Activated naive CD8-positive, alpha-beta T cell treated with anti-CD3 and anti-CD28 coated beads, Interleukin-2, amount 10 ng/mL, durations not matched to agents 7 days and 5 days (primary cell): ENCODE measurements at regions not wholly inside any gene's neighbourhood (a gene's known extent, or its start where the extent isn't known, plus 50 kb on each side); places are given as distances from the start of the nearest gene placed in this dataset.

Experiments
- ATAC-seq: fragments of 150-1000 bp; cut with Tn5 transposase; one replicate; pipeline ENCODE4 v1.10.0; 2021; ENCODE audit warnings: low read depth, moderate library complexity
- POLR2A ChIA-PET: fragments of 350-600 bp; sonication (Branson Sonifier 250); formaldehyde crosslinking; loops from one replicate; lab custom pipeline; 2021; ENCODE audit warnings: antibody characterized with exemption; lab: Charles Lee
- DNase-seq: peaks from one replicate; pipeline ENCODE4 v3.0.0; 2021
- H3K27ac Mint-ChIP-seq: one replicate; pipeline ENCODE4 v1.8.0; 2022; ENCODE audit warnings: mild to moderate bottlenecking, mixed read lengths
- H3K27me3 Mint-ChIP-seq: one replicate; pipeline ENCODE4 v1.8.0; 2022; ENCODE audit warnings: mild to moderate bottlenecking, moderate library complexity, mixed read lengths
- H3K36me3 Mint-ChIP-seq: one replicate; pipeline ENCODE4 v1.8.0; 2021; ENCODE audit warnings: mild to moderate bottlenecking, mixed read lengths
- H3K4me1 Mint-ChIP-seq: one replicate; pipeline ENCODE4 v1.8.0; 2021; ENCODE audit warnings: mixed read lengths
- H3K4me3 Mint-ChIP-seq: one replicate; pipeline ENCODE4 v1.8.0; 2022; ENCODE audit warnings: mild to moderate bottlenecking, moderate library complexity, mixed read lengths
- H3K9me3 Mint-ChIP-seq: one replicate; pipeline ENCODE4 v1.8.0; 2021; ENCODE audit warnings: mixed read lengths

GRCh38 chr20:39280875-39281274, 318.7 kb downstream of the DHX35 start:
- Mint-ChIP-seq H3K4me3 (no peak overlapping the region), H3K27me3 (peaks cover 13% of the 10 kb centered on the region), H3K4me1 (no peaks in the 10 kb centered on the region), H3K27ac (no peak overlapping the region), H3K36me3 (no peaks in the 10 kb centered on the region), H3K9me3 (no peaks in the 10 kb centered on the region)
- no peak for DNase-seq
- no peak for ATAC-seq
- POLR2A ChIA-PET, result no interaction called here

- Mint-ChIP-seq H3K27me3 (peaks cover 13% of the 10 kb centered on the region), H3K4me1 (no peaks in the 10 kb centered on the region), H3K9me3 (no peaks in the 10 kb centered on the region), H3K36me3 (no peaks in the 10 kb centered on the region), H3K4me3 (no peak overlapping the region), H3K27ac (no peak overlapping the region)
- ATAC-seq (no peak), DNase-seq (no peak)
- POLR2A ChIA-PET, result no interaction called here
Observed at GRCh38 chr20:39278230-39278788, 316.2 kb downstream of the DHX35 start.

- ATAC-seq (no peak), DNase-seq (no peak)
- peaks cover 13% of the 10 kb centered on the region for H3K27me3 Mint-ChIP-seq
- H3K36me3 Mint-ChIP-seq, result no peaks in the 10 kb centered on the region
- H3K27ac Mint-ChIP-seq, result no peak overlapping the region
- H3K9me3 Mint-ChIP-seq, result no peaks in the 10 kb centered on the region
- POLR2A ChIA-PET, result no interaction called here
- no peaks in the 10 kb centered on the region for H3K4me1 Mint-ChIP-seq
- no peak overlapping the region for H3K4me3 Mint-ChIP-seq
Observed at GRCh38 chr20:39277185-39277584, 315.0 kb downstream of the DHX35 start.

- H3K36me3 Mint-ChIP-seq, result no peaks in the 10 kb centered on the region
- no peaks in the 10 kb centered on the region for H3K9me3 Mint-ChIP-seq
- no peak for ATAC-seq
Observed at GRCh38 chr20:39270837-39271604, 308.9 kb downstream of the DHX35 start.

GRCh38 chr20:39269493-39270217, 307.5 kb downstream of the DHX35 start:
- Mint-ChIP-seq H3K4me3 (no peak overlapping the region), H3K36me3 (no peaks in the 10 kb centered on the region), H3K9me3 (no peaks in the 10 kb centered on the region), H3K4me1 (no peaks in the 10 kb centered on the region), H3K27ac (no peak overlapping the region), H3K27me3 (no peaks in the 10 kb centered on the region)
- POLR2A ChIA-PET, result no interaction called here
- DNase-seq, result no peak
- ATAC-seq, result no peak

More at GRCh38 chr20:39270837-39271604, 308.9 kb downstream of the DHX35 start:
- no peak for DNase-seq
- H3K4me3 Mint-ChIP-seq, result no peak overlapping the region
- H3K27me3 Mint-ChIP-seq, result no peaks in the 10 kb centered on the region
- H3K4me1 Mint-ChIP-seq, result no peaks in the 10 kb centered on the region
- no peak overlapping the region for H3K27ac Mint-ChIP-seq
- POLR2A ChIA-PET, result no interaction called here

GRCh38 chr20:39268981-39269461, 306.9 kb downstream of the DHX35 start:
- Mint-ChIP-seq H3K27ac (no peak overlapping the region), H3K4me1 (no peaks in the 10 kb centered on the region), H3K27me3 (no peaks in the 10 kb centered on the region), H3K36me3 (no peaks in the 10 kb centered on the region), H3K9me3 (no peaks in the 10 kb centered on the region), H3K4me3 (no peak overlapping the region)
- POLR2A ChIA-PET, result no interaction called here
- ATAC-seq, result peak; percentile 74
- DNase-seq, result peak; percentile 67

- Mint-ChIP-seq H3K36me3 (no peaks in the 10 kb centered on the region), H3K4me3 (no peak overlapping the region), H3K27ac (no peak overlapping the region), H3K4me1 (no peaks in the 10 kb centered on the region), H3K9me3 (no peaks in the 10 kb centered on the region), H3K27me3 (peaks cover under 1% of the 10 kb centered on the region)
- no peak for ATAC-seq
- POLR2A ChIA-PET, result no interaction called here
- DNase-seq, result no peak
Observed at GRCh38 chr20:39268491-39268951, 306.4 kb downstream of the DHX35 start.

DNA sequence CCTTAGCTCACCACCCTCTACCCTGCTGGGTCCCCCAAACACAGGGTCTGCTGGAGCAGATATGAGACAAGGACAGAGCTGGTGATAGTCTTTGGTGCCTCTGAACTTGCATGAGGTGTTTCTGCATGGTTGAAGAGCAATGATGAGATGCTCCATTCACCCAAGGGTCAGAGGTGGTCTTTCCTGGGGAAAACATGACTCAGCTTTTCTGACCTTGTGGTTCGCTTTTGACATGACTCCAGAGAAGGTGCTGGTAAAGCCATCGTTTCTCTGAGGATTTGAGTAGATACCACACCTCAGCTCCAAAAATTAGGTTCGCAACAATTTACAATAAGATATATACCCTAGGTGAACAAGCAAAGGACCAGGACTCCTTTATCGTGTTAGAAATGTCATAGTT, 304.8 kb downstream of the DHX35 start:
- no peaks in the 10 kb centered on the region for H3K9me3 Mint-ChIP-seq
- no peak overlapping the region for H3K27ac Mint-ChIP-seq
- H3K4me1 Mint-ChIP-seq, result no peaks in the 10 kb centered on the region
- DNase-seq, result no peak
- H3K27me3 Mint-ChIP-seq, result peaks cover 5% of the 10 kb centered on the region
- POLR2A ChIA-PET, result no interaction called here
- no peaks in the 10 kb centered on the region for H3K36me3 Mint-ChIP-seq
- no peak overlapping the region for H3K4me3 Mint-ChIP-seq
- ATAC-seq, result no peak

- no peak overlapping the region for H3K27ac Mint-ChIP-seq
Observed at GRCh38 chr20:39264506-39265172, 302.5 kb downstream of the DHX35 start.

DNA sequence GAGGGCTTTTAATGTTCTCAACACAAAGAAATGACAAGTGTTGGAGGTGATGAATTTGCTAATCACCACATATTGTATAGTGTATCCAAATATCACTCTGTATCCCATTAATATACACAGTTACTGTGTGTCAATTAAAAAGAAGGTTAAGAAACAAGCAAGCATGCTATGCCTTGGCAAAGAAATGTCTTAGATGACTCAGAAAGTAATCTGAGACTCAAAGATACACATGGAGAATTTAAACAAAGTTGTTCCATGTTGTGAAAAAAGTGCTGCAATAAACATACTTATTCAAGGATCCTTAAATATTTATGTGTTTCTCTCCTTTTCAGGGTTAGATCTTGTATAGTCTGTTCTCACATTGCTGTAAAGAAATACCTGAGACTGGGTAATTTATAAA, 300.9 kb downstream of the DHX35 start:
- peaks cover 9% of the 10 kb centered on the region for H3K27me3 Mint-ChIP-seq
- ATAC-seq, result no peak
- POLR2A ChIA-PET, result no interaction called here

More at GRCh38 chr20:39264506-39265172, 302.5 kb downstream of the DHX35 start:
- Mint-ChIP-seq H3K27me3 (peaks cover 9% of the 10 kb centered on the region), H3K9me3 (no peaks in the 10 kb centered on the region), H3K36me3 (no peaks in the 10 kb centered on the region), H3K4me1 (no peaks in the 10 kb centered on the region), H3K4me3 (no peak overlapping the region)
- DNase-seq (peak; percentile 48), ATAC-seq (no peak)
- POLR2A ChIA-PET, result no interaction called here

GRCh38 chr20:39259808-39260207, 297.7 kb downstream of the DHX35 start:
- peaks cover 14% of the 10 kb centered on the region for H3K27me3 Mint-ChIP-seq
- POLR2A ChIA-PET, result no interaction called here
- no peaks in the 10 kb centered on the region for H3K4me1 Mint-ChIP-seq
- DNase-seq, result no peak
- H3K36me3 Mint-ChIP-seq, result no peaks in the 10 kb centered on the region
- H3K4me3 Mint-ChIP-seq, result no peak overlapping the region
- ATAC-seq, result no peak
- H3K27ac Mint-ChIP-seq, result no peak overlapping the region
- H3K9me3 Mint-ChIP-seq, result no peaks in the 10 kb centered on the region

More for the DNA sequence above, 300.9 kb downstream of the DHX35 start:
- DNase-seq, result no peak
- Mint-ChIP-seq H3K36me3 (no peaks in the 10 kb centered on the region), H3K9me3 (no peaks in the 10 kb centered on the region), H3K27ac (no peak overlapping the region), H3K4me3 (no peak overlapping the region), H3K4me1 (no peaks in the 10 kb centered on the region)

- no peaks in the 10 kb centered on the region for H3K9me3 Mint-ChIP-seq
- no peak overlapping the region for H3K27ac Mint-ChIP-seq
- DNase-seq (no peak), ATAC-seq (no peak)
- no peak overlapping the region for H3K4me3 Mint-ChIP-seq
- POLR2A ChIA-PET, result no interaction called here
- H3K27me3 Mint-ChIP-seq, result peaks cover 15% of the 10 kb centered on the region
- no peaks in the 10 kb centered on the region for H3K36me3 Mint-ChIP-seq
- no peaks in the 10 kb centered on the region for H3K4me1 Mint-ChIP-seq
Observed at GRCh38 chr20:39259010-39259803, 297.1 kb downstream of the DHX35 start.

GRCh38 chr20:39258253-39258652, 296.1 kb downstream of the DHX35 start:
- no peaks in the 10 kb centered on the region for H3K36me3 Mint-ChIP-seq
- ATAC-seq (no peak), DNase-seq (no peak)
- POLR2A ChIA-PET, result no interaction called here
- H3K4me1 Mint-ChIP-seq, result no peaks in the 10 kb centered on the region
- no peak overlapping the region for H3K27ac Mint-ChIP-seq
- H3K9me3 Mint-ChIP-seq, result no peaks in the 10 kb centered on the region
- peaks cover 13% of the 10 kb centered on the region for H3K27me3 Mint-ChIP-seq
- no peak overlapping the region for H3K4me3 Mint-ChIP-seq
